DND-41 (cell line): ENCODE measurements at regions not wholly inside any gene's neighbourhood (a gene's known extent, or its start where the extent isn't known, plus 50 kb on each side); places are given as distances from the start of the nearest gene placed in this dataset.
"Not testable (repeated sequence)": the region's sequence is repeated elsewhere in the genome, so short reads cannot be mapped to it uniquely, and the experiment has no call there.

Experiments used
- ATAC-seq: fragments of 200-7000 bp; cut with Tn5 transposase; 3 replicates; pipeline ENCODE4 v1.9.1; 2021; ENCODE audit warnings: low read depth; ENCODE audit not compliant: insufficient read depth
- DNase-seq: peaks from one replicate; pipeline ENCODE4 v3.0.0-alpha.2; 2020
- H2AFZ ChIP-seq: 2 replicates; pipeline ENCODE4 v1.6.0; 2012; ENCODE audit warnings: low read depth, low read length
- H3K27ac ChIP-seq: 2 replicates; pipeline ENCODE4 v1.5.1; 2012; ENCODE audit warnings: low read length, inconsistent platforms
- H3K27me3 ChIP-seq: fragments of 200-600 bp; sonication (generic); 2 replicates; pipeline ENCODE4 v1.6.0; 2012; ENCODE audit warnings: low read length, mild to moderate bottlenecking, inconsistent platforms; ENCODE audit not compliant: insufficient read depth, poor library complexity
- H3K36me3 ChIP-seq: 2 replicates; pipeline ENCODE4 v1.5.1; 2012; ENCODE audit warnings: low read length, inconsistent platforms; ENCODE audit not compliant: insufficient read depth
- H3K4me1 ChIP-seq: 2 replicates; pipeline ENCODE4 v1.5.1; 2012; ENCODE audit warnings: mild to moderate bottlenecking, low read length; ENCODE audit not compliant: insufficient read depth
- H3K4me2 ChIP-seq: 2 replicates; pipeline ENCODE4 v1.6.0; 2012; ENCODE audit warnings: mild to moderate bottlenecking, moderate library complexity, low read length, inconsistent platforms; ENCODE audit not compliant: insufficient read depth
- H3K4me3 ChIP-seq, 2 experiments: fragments of 200-600 bp in 1 of 2; shearing (Covaris generic) in 1 of 2; 2 replicates each; pipeline ENCODE4 v1.5.1; 2012 to 2016; ENCODE audit warnings: inconsistent platforms in 2 of 2, low read length in 2 of 2, mild to moderate bottlenecking in 2 of 2, low read depth in 1 of 2, moderate library complexity in 1 of 2
- H3K79me2 ChIP-seq: 2 replicates; pipeline ENCODE4 v1.6.0; 2012; ENCODE audit warnings: low read length, inconsistent platforms; ENCODE audit not compliant: insufficient read depth
- H3K9ac ChIP-seq: 2 replicates; pipeline ENCODE4 v1.6.0; 2012; ENCODE audit warnings: low read depth, mild to moderate bottlenecking, inconsistent platforms, low read length, moderate library complexity
- H3K9me3 ChIP-seq: 2 replicates; pipeline ENCODE4 v1.5.1; 2012; ENCODE audit warnings: low read length, moderate library complexity, mild to moderate bottlenecking, inconsistent platforms; ENCODE audit not compliant: insufficient read depth, severe bottlenecking
- H4K20me1 ChIP-seq: 2 replicates; pipeline ENCODE4 v1.6.0; 2012; ENCODE audit warnings: low read length; ENCODE audit not compliant: insufficient read depth
- EZH2 ChIP-seq: IDR thresholded peaks from 3 replicates; pipeline ENCODE4 v1.6.1; 2012; ENCODE audit warnings: borderline replicate concordance, low read depth, mild to moderate bottlenecking, moderate library complexity, low read length, inconsistent platforms; ENCODE audit not compliant: severe bottlenecking
- TF ChIP-seq, protein P1 (sequence below): IDR thresholded peaks from 2 replicates; pipeline ENCODE4 v1.5.1; 2012; ENCODE audit warnings: borderline replicate concordance, low read length, moderate library complexity, mild to moderate bottlenecking; ENCODE audit not compliant: poor library complexity, severe bottlenecking; ENCODE audit errors: extremely low read depth

DNA sequence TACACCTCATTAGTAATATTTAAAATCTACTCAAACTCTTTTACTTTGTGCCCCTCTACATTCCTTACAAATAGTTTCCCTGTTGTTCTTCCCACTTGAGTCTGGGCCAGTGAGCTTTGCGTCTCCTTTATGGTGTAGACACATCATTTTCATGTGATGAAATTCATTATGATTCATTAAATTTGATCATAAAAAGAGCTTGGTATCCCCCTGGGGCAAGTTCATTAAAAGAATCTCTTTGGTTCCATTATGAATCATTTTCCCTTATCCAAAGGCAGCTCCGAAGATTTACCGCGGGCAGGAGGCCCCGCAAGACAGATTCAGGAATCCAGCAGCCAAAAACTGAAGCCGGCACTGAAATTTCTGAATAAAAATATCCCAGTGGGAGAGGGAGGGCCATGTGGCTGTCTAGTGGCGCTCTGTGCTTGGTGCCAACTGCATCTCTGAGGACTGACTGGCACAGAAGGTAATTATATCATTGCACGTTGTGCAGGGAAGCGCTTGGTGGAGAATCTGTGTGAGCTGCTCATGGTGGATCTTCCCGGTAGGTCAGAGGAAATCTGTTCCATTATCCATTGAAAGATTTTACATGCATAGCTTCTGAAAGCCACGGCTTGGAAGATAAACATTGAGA lies 151.4 kb upstream of the PITRM1 start:
- DNase-seq (no peak), ATAC-seq (no peak)
- Histone ChIP-seq H3K27ac (no peak overlapping the region), H3K9me3 (no peaks in the 10 kb centered on the region), H3K4me2 (no peak overlapping the region), H3K27me3 (no peaks in the 10 kb centered on the region), H4K20me1 (no peaks in the 10 kb centered on the region), H3K9ac (no peak overlapping the region), H2AFZ (no peak overlapping the region), H3K4me1 (no peaks in the 10 kb centered on the region), H3K36me3 (no peaks in the 10 kb centered on the region), H3K4me3 (no peak overlapping the region), H3K79me2 (no peaks in the 10 kb centered on the region)
- TF ChIP-seq EZH2, result no peak
- TF ChIP-seq, protein P1, sequence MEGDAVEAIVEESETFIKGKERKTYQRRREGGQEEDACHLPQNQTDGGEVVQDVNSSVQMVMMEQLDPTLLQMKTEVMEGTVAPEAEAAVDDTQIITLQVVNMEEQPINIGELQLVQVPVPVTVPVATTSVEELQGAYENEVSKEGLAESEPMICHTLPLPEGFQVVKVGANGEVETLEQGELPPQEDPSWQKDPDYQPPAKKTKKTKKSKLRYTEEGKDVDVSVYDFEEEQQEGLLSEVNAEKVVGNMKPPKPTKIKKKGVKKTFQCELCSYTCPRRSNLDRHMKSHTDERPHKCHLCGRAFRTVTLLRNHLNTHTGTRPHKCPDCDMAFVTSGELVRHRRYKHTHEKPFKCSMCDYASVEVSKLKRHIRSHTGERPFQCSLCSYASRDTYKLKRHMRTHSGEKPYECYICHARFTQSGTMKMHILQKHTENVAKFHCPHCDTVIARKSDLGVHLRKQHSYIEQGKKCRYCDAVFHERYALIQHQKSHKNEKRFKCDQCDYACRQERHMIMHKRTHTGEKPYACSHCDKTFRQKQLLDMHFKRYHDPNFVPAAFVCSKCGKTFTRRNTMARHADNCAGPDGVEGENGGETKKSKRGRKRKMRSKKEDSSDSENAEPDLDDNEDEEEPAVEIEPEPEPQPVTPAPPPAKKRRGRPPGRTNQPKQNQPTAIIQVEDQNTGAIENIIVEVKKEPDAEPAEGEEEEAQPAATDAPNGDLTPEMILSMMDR, result no peak

DNA sequence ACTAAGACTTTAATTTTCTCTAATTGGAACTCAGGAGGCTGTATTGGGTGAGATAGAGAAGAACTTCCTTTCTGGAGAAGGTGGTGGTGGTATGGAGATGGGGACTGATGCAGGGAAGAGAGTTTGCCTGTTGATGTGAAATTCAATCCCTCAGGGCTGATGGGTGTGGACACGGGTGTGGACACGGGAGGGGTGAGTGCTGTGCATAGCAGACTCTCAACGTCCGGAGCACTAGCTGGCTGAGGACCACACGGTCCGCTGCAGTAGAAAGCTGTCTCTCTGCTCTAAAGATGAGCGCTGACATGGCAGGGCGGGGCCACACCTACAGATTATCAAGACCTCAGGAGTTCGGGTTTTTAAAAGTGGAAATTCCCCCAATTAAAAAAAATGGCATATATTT lies 148.5 kb upstream of the PITRM1 start:
- Histone ChIP-seq H3K27me3 (no peaks in the 10 kb centered on the region), H3K79me2 (no peaks in the 10 kb centered on the region)
- no peak for ATAC-seq

DNA sequence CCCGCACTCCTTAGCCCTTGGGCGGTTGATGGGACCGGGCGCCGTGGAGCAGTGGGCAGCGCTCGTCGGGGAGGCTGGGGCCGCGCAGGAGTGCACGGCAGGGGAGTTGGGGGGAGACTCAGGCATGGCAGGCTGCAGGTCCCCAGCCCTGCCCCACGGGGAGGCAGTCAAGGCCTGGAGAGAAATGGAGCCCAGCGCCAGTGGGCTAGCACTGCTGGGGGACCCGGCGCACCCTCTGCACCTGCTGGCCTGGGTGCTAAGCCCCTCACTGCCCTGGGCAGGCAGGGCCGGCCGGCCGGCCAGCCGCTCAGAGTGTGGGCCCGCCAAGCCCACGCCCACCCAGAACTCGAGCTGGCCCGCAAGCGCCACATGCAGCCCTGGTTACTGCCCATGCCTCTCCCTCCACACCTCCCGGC lies 147.2 kb upstream of the PITRM1 start:
- no peaks in the 10 kb centered on the region for H3K79me2 ChIP-seq
- no peak overlapping the region for H3K9ac ChIP-seq
- no peak overlapping the region for H3K27ac ChIP-seq
- no peak overlapping the region for H2AFZ ChIP-seq
- ATAC-seq (no peak), DNase-seq (no peak)
- no peaks in the 10 kb centered on the region for H3K36me3 ChIP-seq
- H3K27me3 ChIP-seq, result no peaks in the 10 kb centered on the region
- no peaks in the 10 kb centered on the region for H3K4me1 ChIP-seq
- H3K9me3 ChIP-seq, result no peaks in the 10 kb centered on the region
- H3K4me3 ChIP-seq, result no peak overlapping the region
- no peaks in the 10 kb centered on the region for H4K20me1 ChIP-seq
- H3K4me2 ChIP-seq, result no peak overlapping the region
- TF ChIP-seq, protein P1, result no peak
- TF ChIP-seq EZH2, result no peak

More for the DNA sequence above, 148.5 kb upstream of the PITRM1 start:
- DNase-seq, result no peak
- no peaks in the 10 kb centered on the region for H3K36me3 ChIP-seq
- H2AFZ ChIP-seq, result no peak overlapping the region
- H3K27ac ChIP-seq, result no peak overlapping the region
- TF ChIP-seq, protein P1, result no peak
- TF ChIP-seq EZH2, result no peak
- no peak overlapping the region for H3K9ac ChIP-seq
- no peak overlapping the region for H3K4me2 ChIP-seq
- H3K4me1 ChIP-seq, result no peaks in the 10 kb centered on the region
- no peak overlapping the region for H3K4me3 ChIP-seq
- no peaks in the 10 kb centered on the region for H4K20me1 ChIP-seq
- no peaks in the 10 kb centered on the region for H3K9me3 ChIP-seq

DNA sequence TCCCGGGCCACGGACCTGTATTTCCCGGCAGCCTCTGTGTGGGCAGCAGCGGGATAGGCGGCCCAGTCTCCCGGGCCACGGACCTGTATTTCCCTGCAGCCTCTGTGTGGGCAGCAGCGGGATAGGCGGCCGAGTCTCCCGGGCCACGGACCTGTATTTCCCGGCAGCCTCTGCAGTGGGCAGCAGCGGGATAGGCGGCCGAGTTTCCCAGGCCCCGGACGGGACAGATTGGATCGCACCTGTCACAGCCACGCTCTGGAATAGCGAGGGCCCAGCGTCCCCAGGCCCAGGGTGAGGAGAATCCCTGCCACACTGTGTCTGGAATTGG lies 145.9 kb upstream of the PITRM1 start:
- H4K20me1 ChIP-seq, DNase-seq, H2AFZ ChIP-seq, H3K4me1 ChIP-seq, H3K27ac ChIP-seq, H3K79me2 ChIP-seq, H3K9me3 ChIP-seq, H3K9ac ChIP-seq, ATAC-seq, H3K36me3 ChIP-seq, H3K4me3 ChIP-seq, H3K4me2 ChIP-seq, H3K27me3 ChIP-seq: not testable (repeated sequence)

DNA sequence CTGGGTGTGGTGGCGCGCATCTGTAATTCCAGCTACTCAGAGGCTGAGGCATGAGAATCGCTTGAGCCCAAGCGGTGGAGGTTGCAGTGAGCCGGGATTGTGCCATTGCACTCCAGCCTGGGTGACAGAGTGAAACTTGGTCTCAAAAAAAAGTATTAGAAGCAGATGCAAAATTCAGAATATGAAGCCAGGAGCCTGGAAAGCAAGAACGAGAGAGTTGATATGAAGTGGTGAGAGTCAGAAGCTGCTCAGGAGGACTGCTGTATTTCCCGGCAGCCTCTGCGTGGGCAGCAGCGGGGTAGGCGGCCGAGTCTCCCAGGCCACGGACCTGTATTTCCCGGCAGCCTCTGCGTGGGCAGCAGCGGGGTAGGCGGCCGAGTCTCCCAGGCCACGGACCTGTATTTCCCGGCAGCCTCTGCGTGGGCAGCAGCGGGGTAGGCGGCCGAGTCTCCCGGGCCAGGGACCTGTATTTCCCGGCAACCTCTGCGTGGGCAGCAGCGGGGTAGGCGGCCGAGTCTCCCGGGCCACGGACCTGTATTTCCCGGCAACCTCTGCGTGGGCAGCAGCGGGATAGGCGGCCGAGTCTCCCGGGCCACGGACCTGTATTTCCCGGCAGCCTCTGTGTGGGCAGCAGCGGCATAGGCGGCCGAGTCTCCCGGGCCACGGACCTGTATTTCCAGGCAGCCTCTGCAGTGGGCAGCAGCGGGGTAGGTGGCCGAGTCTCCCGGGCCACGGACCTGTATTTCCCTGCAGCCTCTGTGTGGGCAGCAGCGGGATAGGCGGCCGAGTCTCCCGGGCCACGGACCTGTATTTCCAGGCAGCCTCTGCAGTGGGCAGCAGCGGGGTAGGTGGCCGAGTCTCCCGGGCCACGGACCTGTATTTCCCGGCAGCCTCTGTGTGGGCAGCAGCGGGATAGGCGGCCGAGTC lies 145.2 kb upstream of the PITRM1 start:
- H3K9me3 ChIP-seq, ATAC-seq, H3K4me3 ChIP-seq, H3K27me3 ChIP-seq, H3K79me2 ChIP-seq, H3K4me1 ChIP-seq, H3K4me2 ChIP-seq, H4K20me1 ChIP-seq, DNase-seq, H2AFZ ChIP-seq, H3K9ac ChIP-seq, H3K36me3 ChIP-seq, H3K27ac ChIP-seq: not testable (repeated sequence)
